GM21786 (cell line): ENCODE measurements at regions not wholly inside any gene's neighbourhood (a gene's known extent, or its start where the extent isn't known, plus 50 kb on each side); places are given as distances from the start of the nearest gene placed in this dataset.

Experiments
- ATAC-seq: cut with Tn5 transposase; IDR thresholded peaks from one replicate; pipeline ENCODE4 v1.9.1; 2021; ENCODE audit not compliant: unreplicated experiment

GRCh38 chr7:18081617-18082016 is 54.0 kb upstream of the PRPS1L1 start:
- ATAC-seq = no peak

- no peak for ATAC-seq
Observed at GRCh38 chr7:18082169-18082568, 54.5 kb upstream of the PRPS1L1 start.

GRCh38 chr7:18086165-18087025 is 58.7 kb upstream of the PRPS1L1 start:
- no peak for ATAC-seq

GRCh38 chr7:18087026-18087686 is 59.5 kb upstream of the PRPS1L1 start:
- ATAC-seq = no peak

GRCh38 chr7:18087687-18088078 is 60.0 kb upstream of the PRPS1L1 start:
- ATAC-seq = no peak

GRCh38 chr7:18096087-18096486 is 68.4 kb upstream of the PRPS1L1 start:
- ATAC-seq = no peak

GRCh38 chr7:18102576-18102975 is 74.9 kb upstream of the PRPS1L1 start:
- ATAC-seq = no peak

- no peak for ATAC-seq
Observed at GRCh38 chr7:18103436-18104218, 76.0 kb upstream of the PRPS1L1 start.

GRCh38 chr7:18109762-18110161 is 82.1 kb upstream of the PRPS1L1 start:
- ATAC-seq = no peak

- ATAC-seq = no peak
Observed at GRCh38 chr7:18116661-18117060, 89.0 kb upstream of the PRPS1L1 start.

- ATAC-seq = no peak
Observed at GRCh38 chr7:18117482-18117881, 89.8 kb upstream of the PRPS1L1 start.

- no peak for ATAC-seq
Observed at GRCh38 chr7:18119985-18120384, 92.3 kb upstream of the PRPS1L1 start.

GRCh38 chr7:18123508-18124239 is 96.0 kb upstream of the PRPS1L1 start:
- no peak for ATAC-seq

GRCh38 chr7:18125476-18125875 is 97.8 kb upstream of the PRPS1L1 start:
- no peak for ATAC-seq

GRCh38 chr7:18126281-18126680 is 98.6 kb upstream of the PRPS1L1 start:
- ATAC-seq = no peak

- ATAC-seq = no peak
Observed at GRCh38 chr7:18128846-18129245, 101.2 kb upstream of the PRPS1L1 start.

GRCh38 chr7:18132811-18133210 is 105.2 kb upstream of the PRPS1L1 start:
- no peak for ATAC-seq

GRCh38 chr7:18133921-18134320 is 106.3 kb upstream of the PRPS1L1 start:
- ATAC-seq = no peak

- ATAC-seq = no peak
Observed at GRCh38 chr7:18140943-18141342, 113.3 kb upstream of the PRPS1L1 start.

- no peak for ATAC-seq
Observed at GRCh38 chr7:18144166-18144565, 116.5 kb upstream of the PRPS1L1 start.

- ATAC-seq = no peak
Observed at GRCh38 chr7:18145160-18145559, 117.5 kb upstream of the PRPS1L1 start.
